ENCODE measurements at regions not wholly inside any gene's neighbourhood (a gene's known extent, or its start where the extent isn't known, plus 50 kb on each side); places are given as distances from the start of the nearest gene placed in this dataset.

GRCh38 chr9:551986-552929 is 289.2 kb upstream of the DMRT1 start:
- no peak for DNase-seq

GRCh38 chr9:555493-555892 is 286.0 kb upstream of the DMRT1 start:
- no peak for DNase-seq

GRCh38 chr9:556199-556598 is 285.3 kb upstream of the DMRT1 start:
- DNase-seq = no peak

- DNase-seq = no peak
Measured at GRCh38 chr9:556675-557074, 284.8 kb upstream of the DMRT1 start.

GRCh38 chr9:557601-558201 is 283.8 kb upstream of the DMRT1 start:
- DNase-seq = no peak

GRCh38 chr9:561427-561826 is 280.1 kb upstream of the DMRT1 start:
- no peak for DNase-seq

- DNase-seq = no peak
Measured at GRCh38 chr9:563200-563599, 278.3 kb upstream of the DMRT1 start.

GRCh38 chr9:565528-565927 is 276.0 kb upstream of the DMRT1 start:
- no peak for DNase-seq

GRCh38 chr9:567128-567746 is 274.3 kb upstream of the DMRT1 start:
- DNase-seq = no peak

- DNase-seq = no peak
Measured at GRCh38 chr9:567747-568305, 273.7 kb upstream of the DMRT1 start.

- no peak for DNase-seq
Measured at GRCh38 chr9:569296-569695, 272.2 kb upstream of the DMRT1 start.

GRCh38 chr9:570187-570586 is 271.3 kb upstream of the DMRT1 start:
- DNase-seq = no peak

- no peak for DNase-seq
Measured at GRCh38 chr9:571066-571465, 270.4 kb upstream of the DMRT1 start.

GRCh38 chr9:571741-572140 is 269.8 kb upstream of the DMRT1 start:
- DNase-seq = no peak

- no peak for DNase-seq
Measured at GRCh38 chr9:573691-574410, 267.6 kb upstream of the DMRT1 start.

GRCh38 chr9:575139-575538 is 266.4 kb upstream of the DMRT1 start:
- DNase-seq = no peak

- DNase-seq = no peak
Measured at GRCh38 chr9:580652-581342, 260.7 kb upstream of the DMRT1 start.

- no peak for DNase-seq
Measured at GRCh38 chr9:581673-582497, 259.6 kb upstream of the DMRT1 start.

- DNase-seq = no peak
Measured at GRCh38 chr9:582775-583174, 258.7 kb upstream of the DMRT1 start.

GRCh38 chr9:587527-587926 is 254.0 kb upstream of the DMRT1 start:
- DNase-seq = no peak

GRCh38 chr9:588981-589380 is 252.5 kb upstream of the DMRT1 start:
- no peak for DNase-seq

Data from activated CD8-positive, alpha-beta memory T cell treated with anti-CD3 and anti-CD28 coated beads for 24 hours (primary cell).